HL-60 (cell line): ENCODE measurements at regions not wholly inside any gene's neighbourhood (a gene's known extent, or its start where the extent isn't known, plus 50 kb on each side); places are given as distances from the start of the nearest gene placed in this dataset.

ENCODE experiments used
- CTCF ChIP-seq: IDR thresholded peaks from one replicate; pipeline ENCODE4 v1.5.1; 2011; ENCODE audit warnings: low read length, control low read depth, inconsistent platforms; ENCODE audit not compliant: insufficient read depth
- REST ChIP-seq: IDR thresholded peaks from 2 replicates; pipeline ENCODE4 v1.6.1; 2012; ENCODE audit warnings: low read depth; ENCODE audit not compliant: insufficient replicate concordance

GRCh38 chr2:83933749-83934148, 525.3 kb downstream of the SUCLG1 start:
- no peak for TF ChIP-seq CTCF
- TF ChIP-seq REST, result no peak
